NCI-H82 treated with DMSO at 0.1 percent for 48 hours (cell line): ENCODE measurements at regions not wholly inside any gene's neighbourhood (a gene's known extent, or its start where the extent isn't known, plus 50 kb on each side); places are given as distances from the start of the nearest gene placed in this dataset.
A peak's percentile ranks its signal among the peaks of the same experiment; 100 is the strongest.
"Not testable (repeated sequence)": the region's sequence is repeated elsewhere in the genome, so short reads cannot be mapped to it uniquely, and the experiment has no call there.

Experiments
- DNase-seq: peaks from one replicate; lab custom pipeline; 2025; ENCODE audit not compliant: unreplicated experiment; lab: John Stamatoyannopoulos, UW

GRCh38 chr17:33560165-33560564 lies 267.1 kb upstream of the ASIC2 start:
- DNase-seq, result no peak

GRCh38 chr17:33560871-33561270 lies 267.8 kb upstream of the ASIC2 start:
- no peak for DNase-seq

GRCh38 chr17:33561569-33562334 lies 268.7 kb upstream of the ASIC2 start:
- DNase-seq, result no peak

- no peak for DNase-seq
Observed at GRCh38 chr17:33562792-33563191, 269.7 kb upstream of the ASIC2 start.

- DNase-seq, result peak; percentile 13
Observed at GRCh38 chr17:33564146-33564545, 271.1 kb upstream of the ASIC2 start.

- no peak for DNase-seq
Observed at GRCh38 chr17:33567223-33567622, 274.1 kb upstream of the ASIC2 start.

GRCh38 chr17:33572615-33573014 lies 279.5 kb upstream of the ASIC2 start:
- DNase-seq, result no peak

- no peak for DNase-seq
Observed at GRCh38 chr17:33574942-33575445, 281.9 kb upstream of the ASIC2 start.

GRCh38 chr17:33579740-33580139 lies 286.6 kb upstream of the ASIC2 start:
- not testable (repeated sequence) for DNase-seq

- DNase-seq, result no peak
Observed at GRCh38 chr17:33580215-33580614, 287.1 kb upstream of the ASIC2 start.

GRCh38 chr17:33582661-33583060 lies 289.6 kb upstream of the ASIC2 start:
- DNase-seq, result no peak

- no peak for DNase-seq
Observed at GRCh38 chr17:33583518-33584417, 290.7 kb upstream of the ASIC2 start.

- DNase-seq, result no peak
Observed at GRCh38 chr17:33593991-33594390, 300.9 kb upstream of the ASIC2 start.

- DNase-seq, result no peak
Observed at GRCh38 chr17:33595828-33596227, 302.7 kb upstream of the ASIC2 start.

- no peak for DNase-seq
Observed at GRCh38 chr17:33596899-33597298, 303.8 kb upstream of the ASIC2 start.

GRCh38 chr17:33598797-33599196 lies 305.7 kb upstream of the ASIC2 start:
- no peak for DNase-seq

GRCh38 chr17:33602981-33603380 lies 309.9 kb upstream of the ASIC2 start:
- DNase-seq, result no peak

- DNase-seq, result no peak
Observed at GRCh38 chr17:33603789-33604188, 310.7 kb upstream of the ASIC2 start.

- no peak for DNase-seq
Observed at GRCh38 chr17:33611532-33611931, 318.4 kb upstream of the ASIC2 start.

GRCh38 chr17:33615861-33616260 lies 322.8 kb upstream of the ASIC2 start:
- no peak for DNase-seq

GRCh38 chr17:33623841-33624240 lies 330.7 kb upstream of the ASIC2 start:
- no peak for DNase-seq
